ENCODE measurements at regions not wholly inside any gene's neighbourhood (a gene's known extent, or its start where the extent isn't known, plus 50 kb on each side); places are given as distances from the start of the nearest gene placed in this dataset.

DNA sequence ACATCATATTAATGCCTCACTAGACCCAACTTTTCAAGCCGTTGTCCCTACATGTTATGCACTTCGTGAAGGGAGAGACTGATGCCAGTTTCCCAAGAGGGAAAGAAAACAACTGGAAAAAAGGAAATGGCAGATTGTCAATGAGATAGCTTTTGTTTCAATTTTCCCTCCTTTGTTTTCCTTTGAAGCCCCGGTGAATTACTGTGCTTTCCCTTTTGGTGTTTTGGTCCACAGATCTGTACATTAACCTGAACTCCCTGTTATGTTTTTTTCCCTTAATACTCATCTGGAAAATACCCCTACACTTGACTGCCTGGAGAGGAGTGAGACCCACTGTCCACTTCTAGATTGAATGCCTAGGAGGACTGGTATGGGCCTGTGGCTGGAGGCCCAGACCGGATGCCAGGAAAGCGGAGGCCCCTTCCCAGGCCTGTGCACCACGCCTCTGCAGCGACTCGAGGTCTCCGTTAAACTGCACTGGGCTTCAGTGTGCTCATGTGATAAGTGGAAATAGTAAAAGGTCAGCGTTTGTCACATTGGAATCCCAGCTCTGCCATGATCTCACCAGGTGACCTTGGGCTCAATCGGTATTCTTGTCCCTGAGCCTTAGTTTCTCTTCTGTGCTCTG is 106.4 kb downstream of the GATA6 start:
- H3F3A ChIP-seq (ENCODE audit: insufficient read depth, low read length, poor library complexity, severe bottlenecking), result no peaks in the 10 kb centered on the region
- no peak overlapping the region for H3K4me2 ChIP-seq (ENCODE audit: low read length)
- no peak overlapping the region for H3K4me3 ChIP-seq (ENCODE audit: low read length)
- H3K9ac ChIP-seq (ENCODE audit: low read length), result no peak overlapping the region
- TF ChIP-seq EP300 (conservative IDR thresholded peaks at IDR 0.05; ENCODE audit: poor library complexity, severe bottlenecking) (no peak), TAF1 (IDR thresholded peaks at IDR 0.05; ENCODE audit: low read depth) (no peak), RAD21 (conservative IDR thresholded peaks at IDR 0.05) (no peak), POLR2AphosphoS5 (IDR thresholded peaks at IDR 0.05) (no peak), EZH2 (IDR thresholded peaks at IDR 0.05; ENCODE audit: borderline replicate concordance, insufficient read depth, low read length, poor library complexity, severe bottlenecking) (no peak), SMC3 (conservative IDR thresholded peaks at IDR 0.05; ENCODE audit: poor library complexity) (no peak), MXI1 (conservative IDR thresholded peaks at IDR 0.05; ENCODE audit: poor library complexity, severe bottlenecking) (no peak)
- TF ChIP-seq, protein P1, sequence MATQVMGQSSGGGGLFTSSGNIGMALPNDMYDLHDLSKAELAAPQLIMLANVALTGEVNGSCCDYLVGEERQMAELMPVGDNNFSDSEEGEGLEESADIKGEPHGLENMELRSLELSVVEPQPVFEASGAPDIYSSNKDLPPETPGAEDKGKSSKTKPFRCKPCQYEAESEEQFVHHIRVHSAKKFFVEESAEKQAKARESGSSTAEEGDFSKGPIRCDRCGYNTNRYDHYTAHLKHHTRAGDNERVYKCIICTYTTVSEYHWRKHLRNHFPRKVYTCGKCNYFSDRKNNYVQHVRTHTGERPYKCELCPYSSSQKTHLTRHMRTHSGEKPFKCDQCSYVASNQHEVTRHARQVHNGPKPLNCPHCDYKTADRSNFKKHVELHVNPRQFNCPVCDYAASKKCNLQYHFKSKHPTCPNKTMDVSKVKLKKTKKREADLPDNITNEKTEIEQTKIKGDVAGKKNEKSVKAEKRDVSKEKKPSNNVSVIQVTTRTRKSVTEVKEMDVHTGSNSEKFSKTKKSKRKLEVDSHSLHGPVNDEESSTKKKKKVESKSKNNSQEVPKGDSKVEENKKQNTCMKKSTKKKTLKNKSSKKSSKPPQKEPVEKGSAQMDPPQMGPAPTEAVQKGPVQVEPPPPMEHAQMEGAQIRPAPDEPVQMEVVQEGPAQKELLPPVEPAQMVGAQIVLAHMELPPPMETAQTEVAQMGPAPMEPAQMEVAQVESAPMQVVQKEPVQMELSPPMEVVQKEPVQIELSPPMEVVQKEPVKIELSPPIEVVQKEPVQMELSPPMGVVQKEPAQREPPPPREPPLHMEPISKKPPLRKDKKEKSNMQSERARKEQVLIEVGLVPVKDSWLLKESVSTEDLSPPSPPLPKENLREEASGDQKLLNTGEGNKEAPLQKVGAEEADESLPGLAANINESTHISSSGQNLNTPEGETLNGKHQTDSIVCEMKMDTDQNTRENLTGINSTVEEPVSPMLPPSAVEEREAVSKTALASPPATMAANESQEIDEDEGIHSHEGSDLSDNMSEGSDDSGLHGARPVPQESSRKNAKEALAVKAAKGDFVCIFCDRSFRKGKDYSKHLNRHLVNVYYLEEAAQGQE (IDR thresholded peaks at IDR 0.05; ENCODE audit: borderline replicate concordance), result no peak
- TF ChIP-seq, protein P2, sequence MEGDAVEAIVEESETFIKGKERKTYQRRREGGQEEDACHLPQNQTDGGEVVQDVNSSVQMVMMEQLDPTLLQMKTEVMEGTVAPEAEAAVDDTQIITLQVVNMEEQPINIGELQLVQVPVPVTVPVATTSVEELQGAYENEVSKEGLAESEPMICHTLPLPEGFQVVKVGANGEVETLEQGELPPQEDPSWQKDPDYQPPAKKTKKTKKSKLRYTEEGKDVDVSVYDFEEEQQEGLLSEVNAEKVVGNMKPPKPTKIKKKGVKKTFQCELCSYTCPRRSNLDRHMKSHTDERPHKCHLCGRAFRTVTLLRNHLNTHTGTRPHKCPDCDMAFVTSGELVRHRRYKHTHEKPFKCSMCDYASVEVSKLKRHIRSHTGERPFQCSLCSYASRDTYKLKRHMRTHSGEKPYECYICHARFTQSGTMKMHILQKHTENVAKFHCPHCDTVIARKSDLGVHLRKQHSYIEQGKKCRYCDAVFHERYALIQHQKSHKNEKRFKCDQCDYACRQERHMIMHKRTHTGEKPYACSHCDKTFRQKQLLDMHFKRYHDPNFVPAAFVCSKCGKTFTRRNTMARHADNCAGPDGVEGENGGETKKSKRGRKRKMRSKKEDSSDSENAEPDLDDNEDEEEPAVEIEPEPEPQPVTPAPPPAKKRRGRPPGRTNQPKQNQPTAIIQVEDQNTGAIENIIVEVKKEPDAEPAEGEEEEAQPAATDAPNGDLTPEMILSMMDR (IDR thresholded peaks at IDR 0.05; ENCODE audit: poor library complexity, severe bottlenecking), result no peak
- no peaks in the 10 kb centered on the region for H3K27me3 ChIP-seq (ENCODE audit: insufficient read depth, low read depth, low read length)
- no peaks in the 10 kb centered on the region for H3K9me3 ChIP-seq (ENCODE audit: low read length)
- H4K20me1 ChIP-seq (ENCODE audit: insufficient read depth), result no peaks in the 10 kb centered on the region
- H3K9me2 ChIP-seq (ENCODE audit: insufficient read depth, low read length), result no peaks in the 10 kb centered on the region
- H2AFZ ChIP-seq (ENCODE audit: low read depth, low read length), result no peak overlapping the region
- no peak overlapping the region for H3K27ac ChIP-seq (ENCODE audit: low read length)
- H3K36me3 ChIP-seq (ENCODE audit: insufficient read depth, low read length), result no peaks in the 10 kb centered on the region
- H3K79me2 ChIP-seq (replicated peaks; ENCODE audit: insufficient read depth, low read length), result no peaks in the 10 kb centered on the region

DNA sequence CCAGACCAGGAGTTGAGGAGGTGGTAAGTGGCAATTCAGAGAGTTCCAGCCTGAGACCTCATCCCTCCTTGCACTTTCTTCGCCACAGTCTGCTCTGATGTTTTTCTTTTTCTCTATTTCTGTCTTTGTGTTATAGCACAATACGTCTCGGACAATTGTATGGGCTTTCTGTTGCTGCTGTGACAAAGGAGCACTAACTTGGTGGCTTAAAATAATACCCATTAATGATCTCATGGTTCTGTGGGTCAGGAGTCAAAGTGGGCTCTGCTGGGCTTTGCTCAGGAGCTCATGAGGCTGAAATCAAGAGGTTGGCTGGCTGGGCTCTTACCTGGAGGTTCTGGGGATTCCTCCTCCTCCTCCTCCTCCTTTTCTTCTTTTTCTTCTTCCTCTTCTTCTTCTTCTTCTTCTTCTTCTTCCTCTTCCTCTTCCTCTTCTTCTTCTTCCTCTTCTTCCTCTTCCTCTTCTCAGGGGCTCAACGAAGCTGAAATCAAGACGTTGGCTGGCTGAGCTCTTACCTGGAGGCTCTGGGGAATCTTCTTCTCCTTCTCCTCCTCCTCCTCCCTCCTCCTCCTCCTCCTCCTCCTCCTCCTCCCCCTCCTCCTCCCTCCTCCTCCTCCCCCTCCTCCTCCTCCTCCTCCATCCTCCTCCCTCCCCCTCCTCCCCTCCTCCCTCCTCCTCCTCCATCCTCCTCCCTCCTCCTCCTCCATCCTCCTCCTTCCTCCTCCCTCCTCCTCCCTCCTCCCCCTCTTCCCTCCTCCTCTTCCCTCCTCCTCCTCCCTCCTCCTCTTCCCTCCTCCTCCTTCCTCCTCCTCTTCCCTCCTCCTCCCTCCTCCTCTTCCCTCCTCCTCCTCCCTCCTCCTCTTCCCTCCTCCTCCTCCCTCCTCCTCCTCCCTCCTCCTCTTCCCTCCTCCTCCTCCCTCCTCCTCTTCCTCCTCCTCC is 104.0 kb downstream of the GATA6 start:
- no peak overlapping the region for H3K4me2 ChIP-seq (ENCODE audit: low read length)
- no peaks in the 10 kb centered on the region for H3F3A ChIP-seq (ENCODE audit: insufficient read depth, low read length, poor library complexity, severe bottlenecking)
- no peak overlapping the region for H3K4me3 ChIP-seq (ENCODE audit: low read length)
- no peaks in the 10 kb centered on the region for H4K20me1 ChIP-seq (ENCODE audit: insufficient read depth)
- H3K9ac ChIP-seq (ENCODE audit: low read length), result no peak overlapping the region
- H3K9me3 ChIP-seq (ENCODE audit: low read length), result no peaks in the 10 kb centered on the region
- TF ChIP-seq TAF1 (IDR thresholded peaks at IDR 0.05; ENCODE audit: low read depth) (no peak), EZH2 (IDR thresholded peaks at IDR 0.05; ENCODE audit: borderline replicate concordance, insufficient read depth, low read length, poor library complexity, severe bottlenecking) (no peak), RAD21 (conservative IDR thresholded peaks at IDR 0.05) (no peak), POLR2AphosphoS5 (IDR thresholded peaks at IDR 0.05) (no peak), EP300 (conservative IDR thresholded peaks at IDR 0.05; ENCODE audit: poor library complexity, severe bottlenecking) (no peak), SMC3 (conservative IDR thresholded peaks at IDR 0.05; ENCODE audit: poor library complexity) (no peak), MXI1 (conservative IDR thresholded peaks at IDR 0.05; ENCODE audit: poor library complexity, severe bottlenecking) (no peak)
- TF ChIP-seq, protein P1 (IDR thresholded peaks at IDR 0.05; ENCODE audit: borderline replicate concordance), result no peak
- TF ChIP-seq, protein P2 (IDR thresholded peaks at IDR 0.05; ENCODE audit: poor library complexity, severe bottlenecking), result no peak
- no peaks in the 10 kb centered on the region for H3K79me2 ChIP-seq (replicated peaks; ENCODE audit: insufficient read depth, low read length)
- no peaks in the 10 kb centered on the region for H3K9me2 ChIP-seq (ENCODE audit: insufficient read depth, low read length)
- no peak overlapping the region for H2AFZ ChIP-seq (ENCODE audit: low read depth, low read length)
- no peak overlapping the region for H3K27ac ChIP-seq (ENCODE audit: low read length)
- H3K36me3 ChIP-seq (ENCODE audit: insufficient read depth, low read length), result no peaks in the 10 kb centered on the region
- H3K27me3 ChIP-seq (ENCODE audit: insufficient read depth, low read depth, low read length), result no peaks in the 10 kb centered on the region

All from neural cell (in vitro differentiated cells).